H1 (cell line): ENCODE measurements at regions not wholly inside any gene's neighbourhood (a gene's known extent, or its start where the extent isn't known, plus 50 kb on each side); places are given as distances from the start of the nearest gene placed in this dataset.

Source experiments
- CTCF ChIA-PET: fragments of 300-600 bp; sonication (Branson Sonifier 250); formaldehyde crosslinking; loops from one replicate; lab custom pipeline; 2021; ENCODE audit not compliant: partially characterized antibody; lab: Charles Lee
- POLR2A ChIA-PET: fragments of 300-600 bp; sonication (Branson Sonifier 250); formaldehyde crosslinking; loops from one replicate; lab custom pipeline; 2021; ENCODE audit warnings: inconsistent platforms; ENCODE audit not compliant: partially characterized antibody; lab: Charles Lee
- DNase-seq, 2 experiments: peaks; one replicate each; pipeline versions ENCODE4 v3.0.0 to v3.0.0-alpha.2; 2010 to 2022; ENCODE audit warnings: low spot score in 2 of 2, low read depth in 1 of 2, mixed read lengths in 1 of 2
- FAIRE-seq: peaks from 2 replicates; lab custom pipeline; 2011; peaks lifted over from hg19 to GRCh38; lab: Jason Lieb, UNC
- H2AFZ ChIP-seq: 2 replicates; pipeline ENCODE4 v1.8.1; 2012; ENCODE audit warnings: low read length, inconsistent platforms
- H2AK5ac ChIP-seq: 2 replicates; pipeline ENCODE4 v1.6.1; 2013; ENCODE audit warnings: low read depth, low read length
- H2BK120ac ChIP-seq: replicated peaks from 2 replicates; pipeline ENCODE3; 2013; ENCODE audit warnings: low read depth, low read length, inconsistent platforms
- H2BK12ac ChIP-seq: 2 replicates; pipeline ENCODE4 v1.6.1; 2013; ENCODE audit warnings: low read depth, low read length
- H2BK15ac ChIP-seq: 2 replicates; pipeline ENCODE4 v1.6.1; 2013; ENCODE audit warnings: low read length
- H2BK20ac ChIP-seq: 2 replicates; pipeline ENCODE4 v1.6.1; 2013; ENCODE audit warnings: low read length
- H2BK5ac ChIP-seq: 2 replicates; pipeline ENCODE4 v1.6.1; 2013; ENCODE audit warnings: low read depth, low read length
- H3K14ac ChIP-seq: 2 replicates; pipeline ENCODE4 v1.6.1; 2013; ENCODE audit warnings: inconsistent platforms; ENCODE audit not compliant: insufficient read length
- H3K18ac ChIP-seq: 2 replicates; pipeline ENCODE4 v1.6.1; 2013; ENCODE audit warnings: low read length; ENCODE audit errors: extremely low read depth
- H3K23ac ChIP-seq: 2 replicates; pipeline ENCODE4 v1.6.1; 2013; ENCODE audit warnings: inconsistent platforms; ENCODE audit not compliant: insufficient read length
- H3K23me2 ChIP-seq: 2 replicates; pipeline ENCODE4 v1.6.1; 2013; ENCODE audit warnings: low read depth, low read length
- H3K27ac ChIP-seq: 2 replicates; pipeline ENCODE4 v1.6.1; 2011; ENCODE audit warnings: low read depth, low read length, inconsistent platforms
- H3K27me3 ChIP-seq, 4 experiments: replicated peaks in 1 of 4; 1 replicate in 1 of 4; 2 replicates in 3 of 4; pipeline versions ENCODE4 v1.6.1 to v1.8.1; 2011 to 2013; ENCODE audit warnings: low read length in 3 of 4, mild to moderate bottlenecking in 3 of 4, inconsistent platforms in 2 of 4, mixed read lengths in 2 of 4, moderate library complexity in 1 of 4; ENCODE audit not compliant: control insufficient read depth in 3 of 4, insufficient read depth in 3 of 4; ENCODE audit errors: extremely low read depth in 1 of 4
- H3K36me3 ChIP-seq, 4 experiments: 2 replicates each; pipeline versions ENCODE4 v1.6.1 to v1.8.1; 2011 to 2013; ENCODE audit warnings: mild to moderate bottlenecking in 4 of 4, low read length in 3 of 4, moderate library complexity in 2 of 4, control low read depth in 1 of 4, inconsistent platforms in 1 of 4; ENCODE audit not compliant: insufficient read depth in 4 of 4, control insufficient read depth in 2 of 4
- H3K4ac ChIP-seq: replicated peaks from 2 replicates; pipeline ENCODE3; 2013; ENCODE audit warnings: low read length, low read depth, mixed read lengths, inconsistent platforms; ENCODE audit not compliant: insufficient read length
- H3K4me1 ChIP-seq, 4 experiments: replicated peaks in 1 of 4; 1 replicate in 1 of 4; 2 replicates in 3 of 4; pipeline versions ENCODE4 v1.6.1 to v1.8.1; 2011 to 2013; ENCODE audit warnings: low read length in 3 of 4, inconsistent platforms in 2 of 4, mixed read lengths in 1 of 4; ENCODE audit not compliant: insufficient read depth in 4 of 4, control insufficient read depth in 3 of 4
- H3K4me2 ChIP-seq, 2 experiments: 2 replicates each; pipeline versions ENCODE4 v1.6.1 to v1.8.1; 2011 to 2013; ENCODE audit warnings: low read depth in 2 of 2, low read length in 2 of 2, control low read depth in 1 of 2, inconsistent platforms in 1 of 2, mild to moderate bottlenecking in 1 of 2; ENCODE audit not compliant: insufficient read depth in 1 of 2
- H3K4me3 ChIP-seq, 4 experiments: fragments of 200-600, 300-600 bp in 1 of 4; sonication (generic), shearing (Covaris generic), sonication (Bioruptor Twin) in 1 of 4; 2 replicates each; pipeline versions ENCODE4 v1.5.1 to v1.8.1; 2011 to 2016; ENCODE audit warnings: low read length in 4 of 4, low read depth in 3 of 4, control low read depth in 2 of 4, inconsistent platforms in 2 of 4, mild to moderate bottlenecking in 2 of 4, mixed read lengths in 1 of 4, moderate library complexity in 1 of 4; ENCODE audit not compliant: insufficient read depth in 2 of 4; ENCODE audit errors: extremely low read depth in 1 of 4
- H3K56ac ChIP-seq: replicated peaks from 2 replicates; pipeline ENCODE3; 2013; ENCODE audit warnings: low read depth, mild to moderate bottlenecking, mixed read lengths, low read length, inconsistent platforms; ENCODE audit not compliant: insufficient read length
- H3K79me1 ChIP-seq: 2 replicates; pipeline ENCODE4 v1.6.1; 2013; ENCODE audit warnings: low read depth, low read length, control low read depth
- H3K79me2 ChIP-seq, 2 experiments: 2 replicates each; pipeline versions ENCODE4 v1.6.1 to v1.8.1; 2012 to 2013; ENCODE audit warnings: low read length in 2 of 2, mild to moderate bottlenecking in 2 of 2, inconsistent platforms in 1 of 2; ENCODE audit not compliant: insufficient read depth in 2 of 2, control insufficient read depth in 1 of 2
- H3K9ac ChIP-seq, 4 experiments: replicated peaks in 1 of 4; 1 replicate in 1 of 4; 2 replicates in 3 of 4; pipeline versions ENCODE4 v1.6.1 to v1.8.1; 2011 to 2013; ENCODE audit warnings: low read depth in 3 of 4, low read length in 3 of 4, control low read depth in 2 of 4, mild to moderate bottlenecking in 2 of 4, moderate library complexity in 2 of 4, inconsistent platforms in 1 of 4; ENCODE audit errors: extremely low read depth in 1 of 4
- H3K9me3 ChIP-seq, 2 experiments: 2 replicates each; pipeline versions ENCODE4 v1.6.1 to v1.8.1; 2012 to 2013; ENCODE audit warnings: mild to moderate bottlenecking in 2 of 2, moderate library complexity in 2 of 2, control low read depth in 1 of 2, inconsistent platforms in 1 of 2, low read depth in 1 of 2, low read length in 1 of 2, mixed read lengths in 1 of 2; ENCODE audit not compliant: insufficient read depth in 2 of 2
- H4K20me1 ChIP-seq, 2 experiments: replicated peaks in 1 of 2; 2 replicates each; pipeline versions ENCODE3 to v1.8.1; 2011 to 2013; ENCODE audit warnings: inconsistent platforms in 2 of 2, low read length in 2 of 2, mild to moderate bottlenecking in 1 of 2; ENCODE audit not compliant: insufficient read depth in 2 of 2, control insufficient read depth in 1 of 2
- H4K5ac ChIP-seq: 2 replicates; pipeline ENCODE4 v1.6.1; 2013; ENCODE audit warnings: low read length, low read depth, mixed read lengths, inconsistent platforms; ENCODE audit not compliant: insufficient read length
- H4K8ac ChIP-seq: 2 replicates; pipeline ENCODE4 v1.8.0; 2013; ENCODE audit warnings: mild to moderate bottlenecking, moderate library complexity, low read length, inconsistent platforms; ENCODE audit not compliant: insufficient read depth; ENCODE audit errors: extremely low read depth
- H4K91ac ChIP-seq: replicated peaks from 2 replicates; pipeline ENCODE3; 2013; ENCODE audit warnings: low read length, mixed read lengths, inconsistent platforms; ENCODE audit not compliant: insufficient read length
- ATF3 ChIP-seq: IDR thresholded peaks from 2 replicates; pipeline ENCODE4 v1.6.1; 2011; ENCODE audit warnings: low read depth, mild to moderate bottlenecking, low read length; ENCODE audit not compliant: insufficient read depth
- SUZ12 ChIP-seq: fragments of 200-600 bp; sonication (generic); IDR thresholded peaks from 2 replicates; pipeline ENCODE4 v1.6.1; 2012; ENCODE audit warnings: mild to moderate bottlenecking, inconsistent platforms, low read length, moderate library complexity, mixed read lengths
- whole genome bisulfite sequencing, 2 experiments: shearing (Covaris generic) in 1 of 2; methylation state at CpG; one replicate each; pipeline versions ENCODE4 v1.1.6 to v1.1.7; 2013 to 2015; ENCODE audit warnings: low lambda C conversion rate in 2 of 2, mixed read lengths in 2 of 2, inconsistent platforms in 1 of 2, low coverage in 1 of 2, missing lambda C conversion rate in 1 of 2; ENCODE audit not compliant: insufficient replicate concordance in 2 of 2, insufficient coverage in 1 of 2, insufficient read length in 1 of 2; ENCODE audit errors: extremely low coverage in 1 of 2, missing lambda C conversion rate in 1 of 2; 5-methylcytosine and 5-hydroxymethylcytosine counted together

- Histone ChIP-seq H4K20me1 (no peaks in the 10 kb centered on the region), H3K9me3 (no peaks in the 10 kb centered on the region), H3K56ac (no peak overlapping the region), H4K5ac (no peak overlapping the region), H3K4me1 (peaks cover 0 to 16% (median 8%) of the 10 kb centered on the region in 4 experiments; a peak in 5 of 7 replicates), H2BK20ac (0 out of 2 replicates have a peak overlapping the region, but pooled peaks have one; percentile 26), H3K18ac (0 out of 2 replicates have a peak overlapping the region, but pooled peaks have one; percentile 21), H3K79me1 (no peaks in the 10 kb centered on the region), H3K23ac (no peak overlapping the region), H2BK5ac (peak overlapping the region; percentile 16; the same call in 1 of the 2 replicates), H3K4me2 (no peak overlapping the region), H3K9ac (no peak overlapping the region), H3K4ac (no peak overlapping the region), H3K23me2 (no peaks in the 10 kb centered on the region), H3K36me3 (no peaks in the 10 kb centered on the region; a peak in 1 of 8 replicates), H3K14ac (no peak overlapping the region), H3K27ac (no peak overlapping the region), H2BK15ac (0 out of 2 replicates have a peak overlapping the region, but pooled peaks have one; percentile 2), H2BK12ac (0 out of 2 replicates have a peak overlapping the region, but pooled peaks have one; percentile 40), H2AK5ac (no peak overlapping the region), H4K8ac (no peak overlapping the region; the same call in 1 of the 2 replicates), H2BK120ac (no peak overlapping the region), H3K4me3 (no peak overlapping the region), H3K27me3 (no peaks in the 10 kb centered on the region; a peak in 2 of 7 replicates), H2AFZ (no peak overlapping the region), H3K79me2 (no peaks in the 10 kb centered on the region), H4K91ac (no peak overlapping the region)
- DNase-seq (no peak), FAIRE-seq (no peak)
- POLR2A ChIA-PET = interaction anchor here (0.8 to 1.3 kb wide), 3 partner anchors 66 to 93 kb away, joined by 3 to 5 read pairs (median 4); no protein-coding TSS in a partner anchor
- CTCF ChIA-PET = interaction anchor here (0.7 to 7.9 kb wide), 37 partner anchors 10 to 370 kb away, joined by 3 to 85 read pairs (median 6); partner anchors contain the start of gene LRP8
- 90% methylated on average over 13 of the region's 13 CpGs; no CpG with 5 or more reads in 1 of the 2 experiments for WGBS, 2 experiments
- TF ChIP-seq SUZ12 (no peak), ATF3 (no peak)
Measured at GRCh38 chr1:53392460-53392859, 64.6 kb upstream of the LRP8 start.
